Liver (tissue), 3 donors: ENCODE measurements at regions not wholly inside any gene's neighbourhood (a gene's known extent, or its start where the extent isn't known, plus 50 kb on each side); places are given as distances from the start of the nearest gene placed in this dataset.

Experiments
- ATF3 ChIP-seq: IDR thresholded peaks from 2 replicates; pipeline ENCODE4 v1.6.1; 2016; ENCODE audit warnings: antibody characterized with exemption
- CTCF ChIP-seq: fragments of 150-350 bp; IDR thresholded peaks from 2 replicates; pipeline ENCODE4 v1.5.1; 2017; ENCODE audit warnings: improper control_type of control experiment, low read depth, low read length; ENCODE audit not compliant: missing input control
- EGR1 ChIP-seq, 2 donors: IDR thresholded peaks; 2 replicates each; pipeline ENCODE4 v1.6.1; 2016 to 2018; ENCODE audit warnings: antibody characterized with exemption in 2 of 2, low read depth in 2 of 2
- GABPA ChIP-seq, 2 donors: IDR thresholded peaks in 1 of 2; conservative IDR thresholded peaks in 1 of 2; 2 replicates each; pipeline ENCODE4 v1.6.1; 2016; ENCODE audit warnings: antibody characterized with exemption in 2 of 2, mild to moderate bottlenecking in 1 of 2, moderate library complexity in 1 of 2
- HNF4A ChIP-seq, 2 donors: conservative IDR thresholded peaks; 2 replicates each; pipeline ENCODE4 v1.6.1; 2016; ENCODE audit warnings: antibody characterized with exemption in 2 of 2, mild to moderate bottlenecking in 2 of 2
- HNF4G ChIP-seq: IDR thresholded peaks from 2 replicates; pipeline ENCODE4 v1.6.1; 2016; ENCODE audit warnings: antibody characterized with exemption
- MAX ChIP-seq: IDR thresholded peaks from 2 replicates; pipeline ENCODE4 v1.6.1; 2016; ENCODE audit warnings: antibody characterized with exemption
- NR2F2 ChIP-seq: IDR thresholded peaks from 2 replicates; pipeline ENCODE4 v1.6.1; 2016; ENCODE audit warnings: antibody characterized with exemption
- SP1 ChIP-seq: IDR thresholded peaks from 2 replicates; pipeline ENCODE4 v1.6.1; 2018; ENCODE audit warnings: antibody characterized with exemption, mild to moderate bottlenecking
- TAF1 ChIP-seq: conservative IDR thresholded peaks from 2 replicates; pipeline ENCODE4 v1.6.1; 2016; ENCODE audit warnings: antibody characterized with exemption, mild to moderate bottlenecking
- donor health status: healthy.
- donor health status: healthy.

- TF ChIP-seq ATF3 = no peak
- TF ChIP-seq CTCF = no peak
- no peak for TF ChIP-seq MAX
- no peak for TF ChIP-seq EGR1 (IDR thresholded peaks at IDR 0.05; ENCODE audit: low read depth in 2 of 2)
- TF ChIP-seq SP1 = no peak
- no peak for TF ChIP-seq TAF1
- TF ChIP-seq HNF4G = no peak
- TF ChIP-seq HNF4A (conservative IDR thresholded peaks at IDR 0.05) = no peak
- TF ChIP-seq GABPA (IDR thresholded peaks at IDR 0.05 in 1 of 2, conservative IDR thresholded peaks at IDR 0.05 in 1 of 2) = no peak
- TF ChIP-seq NR2F2 = no peak
These were observed 748.0 kb upstream of the PCDH7 start for GRCh38 chr4:29972121-29972520.
